Fibroblast of mammary gland (primary cell): ENCODE measurements at regions not wholly inside any gene's neighbourhood (a gene's known extent, or its start where the extent isn't known, plus 50 kb on each side); places are given as distances from the start of the nearest gene placed in this dataset.

Source experiments
- DNase-seq: peaks from one replicate; pipeline ENCODE4 v3.0.0-alpha.2; 2010; ENCODE audit warnings: low read depth
- H3K4me3 ChIP-seq: 2 replicates; pipeline ENCODE4 v1.5.1; 2011; ENCODE audit warnings: low read depth, mild to moderate bottlenecking, low read length, moderate library complexity; ENCODE audit not compliant: control insufficient read depth
- TF ChIP-seq, protein P1 (sequence below): conservative IDR thresholded peaks from 2 replicates; pipeline ENCODE4 v1.5.1; 2011; ENCODE audit warnings: low read depth, low read length, inconsistent platforms; ENCODE audit not compliant: control insufficient read depth, insufficient read depth

DNA sequence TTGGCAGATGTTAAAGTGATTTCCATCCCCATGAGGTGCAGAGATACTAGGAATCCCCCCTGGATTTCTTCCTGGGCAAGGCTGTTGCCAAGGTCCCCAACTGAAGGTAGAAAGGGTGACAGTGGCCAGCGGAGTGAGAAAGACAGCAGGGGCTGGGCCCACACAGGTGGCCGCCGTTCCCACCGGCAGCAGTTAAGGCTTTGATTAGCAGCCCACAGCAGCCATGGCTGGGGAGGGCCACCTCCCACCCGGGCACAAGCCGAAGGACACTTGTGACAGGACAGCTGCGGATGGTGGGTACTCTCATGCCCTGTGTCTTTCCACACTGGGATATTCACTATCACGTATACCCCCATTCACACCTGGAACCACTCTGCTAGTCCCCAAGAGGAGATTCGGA, 63.9 kb upstream of the CDYL start:
- TF ChIP-seq, protein P1, sequence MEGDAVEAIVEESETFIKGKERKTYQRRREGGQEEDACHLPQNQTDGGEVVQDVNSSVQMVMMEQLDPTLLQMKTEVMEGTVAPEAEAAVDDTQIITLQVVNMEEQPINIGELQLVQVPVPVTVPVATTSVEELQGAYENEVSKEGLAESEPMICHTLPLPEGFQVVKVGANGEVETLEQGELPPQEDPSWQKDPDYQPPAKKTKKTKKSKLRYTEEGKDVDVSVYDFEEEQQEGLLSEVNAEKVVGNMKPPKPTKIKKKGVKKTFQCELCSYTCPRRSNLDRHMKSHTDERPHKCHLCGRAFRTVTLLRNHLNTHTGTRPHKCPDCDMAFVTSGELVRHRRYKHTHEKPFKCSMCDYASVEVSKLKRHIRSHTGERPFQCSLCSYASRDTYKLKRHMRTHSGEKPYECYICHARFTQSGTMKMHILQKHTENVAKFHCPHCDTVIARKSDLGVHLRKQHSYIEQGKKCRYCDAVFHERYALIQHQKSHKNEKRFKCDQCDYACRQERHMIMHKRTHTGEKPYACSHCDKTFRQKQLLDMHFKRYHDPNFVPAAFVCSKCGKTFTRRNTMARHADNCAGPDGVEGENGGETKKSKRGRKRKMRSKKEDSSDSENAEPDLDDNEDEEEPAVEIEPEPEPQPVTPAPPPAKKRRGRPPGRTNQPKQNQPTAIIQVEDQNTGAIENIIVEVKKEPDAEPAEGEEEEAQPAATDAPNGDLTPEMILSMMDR: no peak
- H3K4me3 ChIP-seq: no peak overlapping the region
- no peak for DNase-seq

DNA sequence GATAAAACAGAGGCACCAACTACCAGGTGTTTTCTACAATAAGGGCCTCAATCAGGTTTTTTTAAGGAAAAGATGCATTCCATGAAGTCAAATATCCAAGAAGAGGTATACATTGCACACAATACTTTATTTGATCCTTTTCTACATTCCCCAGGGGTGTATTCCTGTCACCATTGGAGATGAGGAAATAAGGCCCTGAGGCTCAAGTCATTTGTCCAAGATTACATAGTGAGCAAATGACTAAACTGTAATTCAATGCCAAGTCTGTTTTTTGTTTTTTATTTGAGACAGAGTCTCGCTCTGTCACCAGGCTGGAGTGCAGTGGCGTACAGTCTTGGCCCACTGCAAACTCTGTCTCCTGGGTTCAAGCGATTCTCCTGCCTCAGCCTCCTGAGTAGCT, 69.2 kb upstream of the CDYL start:
- H3K4me3 ChIP-seq: no peak overlapping the region
- DNase-seq: no peak
- TF ChIP-seq, protein P1: no peak

DNA sequence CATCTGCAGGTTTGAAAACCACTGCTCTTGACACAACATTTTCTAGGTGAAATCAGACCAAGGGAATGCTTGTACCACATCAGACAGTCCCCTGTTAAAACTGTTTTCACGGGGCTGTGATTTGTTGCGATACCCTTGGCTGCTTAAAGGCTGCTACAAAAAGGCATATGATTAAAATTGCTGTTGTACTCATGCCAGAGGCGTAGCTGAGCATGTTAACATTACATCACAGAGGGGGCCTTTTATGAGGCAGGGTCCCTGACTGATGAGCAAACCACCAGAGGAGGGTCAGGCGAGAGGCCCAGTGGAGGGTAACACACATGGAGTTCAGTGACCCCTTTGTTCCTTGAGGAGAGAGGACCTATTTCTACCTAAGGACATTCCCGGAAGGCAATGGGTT, 70.4 kb upstream of the CDYL start:
- TF ChIP-seq, protein P1: no peak
- H3K4me3 ChIP-seq: no peak overlapping the region
- no peak for DNase-seq

DNA sequence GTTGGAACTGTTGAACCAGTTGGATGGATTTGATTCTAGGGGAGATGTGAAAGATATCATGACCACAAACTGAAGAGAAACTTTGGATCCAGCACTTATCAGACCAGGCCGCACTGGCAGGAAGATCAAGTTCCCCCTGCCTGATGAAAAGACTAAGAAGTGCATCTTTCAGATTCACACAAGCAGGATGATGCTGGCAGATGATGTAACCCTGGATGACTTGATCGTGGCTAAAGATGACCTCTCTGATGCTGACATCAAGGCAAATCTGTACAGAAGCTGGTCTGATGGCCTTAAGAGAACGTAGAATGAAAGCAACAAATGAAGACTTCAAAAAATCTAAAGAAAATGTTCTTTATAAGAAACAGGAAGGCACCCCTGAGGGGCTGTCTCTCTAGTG, 72.8 kb upstream of the CDYL start:
- peak; percentile 12 for DNase-seq
- no peak overlapping the region for H3K4me3 ChIP-seq
- TF ChIP-seq, protein P1: no peak

DNA sequence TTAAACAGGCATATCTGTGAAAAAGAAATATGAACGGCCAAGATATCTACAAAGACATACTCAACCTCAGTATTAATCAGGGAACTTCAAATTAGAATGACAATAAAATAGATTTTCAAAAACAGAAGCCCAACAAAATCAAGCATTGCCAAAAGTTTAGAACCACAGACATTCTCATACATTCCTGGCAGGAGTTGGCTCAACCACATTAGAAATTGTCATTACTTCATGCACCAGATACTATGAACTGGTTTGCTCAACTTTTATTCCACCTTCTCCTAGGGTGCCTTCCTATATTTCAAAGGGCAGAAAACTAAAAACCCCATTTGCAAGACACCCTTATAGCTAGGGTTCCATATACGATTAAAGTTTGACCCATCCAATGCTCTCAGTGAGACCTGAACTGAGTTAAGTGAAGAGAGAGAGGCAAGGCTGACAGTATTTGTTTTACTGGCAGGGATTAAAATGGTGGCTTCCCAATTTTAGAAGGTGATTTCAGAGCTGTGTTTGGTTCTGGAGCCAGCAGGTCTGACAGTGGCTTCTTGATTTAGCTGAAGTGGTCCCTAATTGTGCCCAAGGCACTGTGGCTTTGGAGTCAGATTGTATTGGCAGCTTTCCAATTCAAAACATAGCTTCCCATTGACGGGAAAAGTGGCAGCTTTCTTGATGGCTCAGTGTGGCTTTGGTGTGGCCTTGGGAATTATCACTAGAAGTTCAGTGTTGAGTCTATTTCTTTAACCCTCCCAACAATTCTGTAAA, 77.1 kb upstream of the CDYL start:
- no peak for DNase-seq
- TF ChIP-seq, protein P1: no peak
- no peak overlapping the region for H3K4me3 ChIP-seq

DNA sequence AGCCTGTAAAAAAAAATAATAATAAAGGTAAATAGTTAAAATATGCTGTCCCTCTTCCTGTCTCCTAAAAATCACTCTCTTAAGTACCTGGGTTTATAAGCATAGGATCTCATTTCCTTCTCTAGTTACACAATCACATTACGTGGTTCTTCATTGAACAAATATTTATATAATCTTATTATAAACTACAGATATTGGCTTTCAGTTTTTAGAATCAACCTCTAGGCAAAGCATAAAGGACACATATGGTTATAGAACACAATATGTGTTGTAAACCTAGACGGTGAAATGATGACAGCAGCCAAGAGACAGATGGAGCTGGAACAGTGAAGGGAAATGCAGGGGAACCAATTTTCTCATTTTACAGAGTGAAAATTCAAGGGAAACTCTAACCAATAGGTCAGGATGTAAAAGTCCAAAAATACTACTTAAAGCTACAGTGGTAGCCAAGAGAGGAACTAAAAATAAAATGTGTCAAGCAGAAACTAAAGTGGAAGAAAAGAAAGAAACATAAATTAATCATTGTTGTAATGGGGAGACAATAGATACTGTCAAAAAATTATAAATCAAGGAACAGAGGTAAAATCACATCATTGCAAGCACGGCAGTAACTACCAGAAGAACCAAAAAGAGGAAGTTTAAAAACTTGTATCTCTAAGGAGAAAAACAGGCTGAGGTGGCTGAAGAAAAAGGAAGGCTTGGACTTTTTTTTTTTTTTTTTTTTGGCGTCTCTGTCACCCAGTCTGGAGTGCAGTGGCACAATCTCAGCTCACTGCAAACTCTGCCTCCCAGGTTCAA, 82.8 kb upstream of the CDYL start:
- no peak overlapping the region for H3K4me3 ChIP-seq
- TF ChIP-seq, protein P1: no peak
- no peak for DNase-seq
